Esophagus squamous epithelium (tissue), 4 donors: ENCODE measurements at regions not wholly inside any gene's neighbourhood (a gene's known extent, or its start where the extent isn't known, plus 50 kb on each side); places are given as distances from the start of the nearest gene placed in this dataset.

Experiments used
- CTCF ChIP-seq, 6 experiments: fragments of 450-650 bp in 4 of 6; fragments of 200-600 bp in 2 of 6; sonication (generic) in 2 of 6; IDR thresholded peaks; one replicate each; pipeline ENCODE4 v1.5.1; 2016 to 2019; ENCODE audit warnings: antibody characterized with exemption in 6 of 6, mild to moderate bottlenecking in 4 of 6, moderate library complexity in 4 of 6
- POLR2A ChIP-seq, 4 donors: fragments of 450-650 bp; IDR thresholded peaks; one replicate each; pipeline ENCODE4 v1.6.1; 2017; ENCODE audit warnings: antibody characterized with exemption in 4 of 4, mild to moderate bottlenecking in 4 of 4, moderate library complexity in 3 of 4

GRCh38 chr15:62296756-62297507, 131.8 kb upstream of the C2CD4B start:
- TF ChIP-seq CTCF (IDR thresholded peaks at IDR 0.05) (no peak), POLR2A (IDR thresholded peaks at IDR 0.05) (no peak)
